HCT116 (cell line): ENCODE measurements at regions not wholly inside any gene's neighbourhood (a gene's known extent, or its start where the extent isn't known, plus 50 kb on each side); places are given as distances from the start of the nearest gene placed in this dataset.

Experiments
- ATAC-seq: fragments of 200-7000 bp; cut with Tn5 transposase; 2 replicates; pipeline ENCODE4 v1.9.1; 2020; ENCODE audit warnings: mild to moderate bottlenecking, moderate library complexity
- BruUV-seq: library from RNA; stranded (reverse); fragments of 400-500 nt; replicated peaks from 2 replicates; lab custom pipeline; 2021; lab: Mats Ljungman, UMichigan
- CTCF ChIA-PET: fragments of 300-600 bp; sonication (Branson Sonifier 250); formaldehyde crosslinking; loops from one replicate; lab custom pipeline; 2021; ENCODE audit warnings: antibody characterized with exemption; lab: Charles Lee
- POLR2A ChIA-PET: fragments of 300-600, 350-600 bp; sonication (Branson Sonifier 250); formaldehyde crosslinking; loops from one replicate; lab custom pipeline; 2021; ENCODE audit warnings: antibody characterized with exemption; lab: Charles Lee
- RAD21 ChIA-PET, 2 experiments: fragments of 300-600 bp; sonication (Branson Sonifier 250); formaldehyde crosslinking; loops; one replicate each; lab custom pipeline; 2023; ENCODE audit warnings: low total read pairs in 2 of 2; ENCODE audit not compliant: uncharacterized antibody in 2 of 2, unreplicated experiment in 2 of 2, low non-redundant PET in 1 of 2; lab: Charles Lee
- DNase-seq: peaks from one replicate; pipeline ENCODE4 v3.0.0-alpha.2; 2010; ENCODE audit warnings: low read depth, low spot score
- H2AFZ ChIP-seq: fragments of 200-600 bp; shearing (Covaris generic), sonication (generic); 2 replicates; pipeline ENCODE4 v1.6.1; 2017; ENCODE audit warnings: low read depth, mixed run types, mixed read lengths, antibody characterized with exemption, low read length; ENCODE audit not compliant: poor library complexity, severe bottlenecking
- H3K27ac ChIP-seq: 2 replicates; pipeline ENCODE4 v1.5.1; 2012; ENCODE audit warnings: low read depth, low read length
- H3K27me3 ChIP-seq: fragments of 200-600 bp; sonication (generic); 2 replicates; pipeline ENCODE4 v1.6.1; 2016; ENCODE audit warnings: mixed run types, low read length, mixed read lengths; ENCODE audit not compliant: insufficient read depth
- H3K36me3 ChIP-seq, 2 experiments: fragments of 200-500 bp in 1 of 2; fragments of 200-600 bp in 1 of 2; sonication (Bioruptor generic) in 1 of 2; sonication (generic) in 1 of 2; 2 replicates each; pipeline versions ENCODE4 v1.5.1 to v1.6.1; 2014 to 2016; ENCODE audit warnings: low read length in 2 of 2, inconsistent platforms in 1 of 2, mixed read lengths in 1 of 2, mixed run types in 1 of 2; ENCODE audit not compliant: insufficient read depth in 2 of 2, control insufficient read depth in 1 of 2
- H3K4me1 ChIP-seq, 2 experiments: fragments of 200-600 bp in 1 of 2; sonication (generic) in 1 of 2; 2 replicates each; pipeline versions ENCODE4 v1.5.1 to v1.6.1; 2012 to 2017; ENCODE audit warnings: low read length in 2 of 2, inconsistent platforms in 1 of 2, mild to moderate bottlenecking in 1 of 2, mixed read lengths in 1 of 2, mixed run types in 1 of 2, moderate library complexity in 1 of 2; ENCODE audit not compliant: insufficient read depth in 2 of 2, control insufficient read depth in 1 of 2
- H3K4me2 ChIP-seq: fragments of 200-600 bp; sonication (generic); 2 replicates; pipeline ENCODE4 v1.6.1; 2017; ENCODE audit warnings: mixed run types, low read length, mixed read lengths
- H3K4me3 ChIP-seq, 2 experiments: fragments of 200-600 bp in 1 of 2; sonication (generic) in 1 of 2; replicated peaks in 1 of 2; 2 replicates each; pipeline ENCODE4 v1.5.1; 2011 to 2016; ENCODE audit warnings: low read length in 2 of 2, control low read depth in 1 of 2, low read depth in 1 of 2, mild to moderate bottlenecking in 1 of 2, mixed read lengths in 1 of 2, mixed run types in 1 of 2
- H3K79me2 ChIP-seq: fragments of 200-600 bp; sonication (generic); 2 replicates; pipeline ENCODE4 v1.6.1; 2017; ENCODE audit warnings: mild to moderate bottlenecking, mixed run types, low read length, moderate library complexity, mixed read lengths; ENCODE audit not compliant: insufficient read depth
- H3K9ac ChIP-seq: fragments of 200-600 bp; sonication (generic); 2 replicates; pipeline ENCODE4 v1.6.1; 2016; ENCODE audit warnings: low read length, mixed read lengths
- H3K9me2 ChIP-seq: fragments of 200-600 bp; sonication (generic), shearing (Covaris generic); 2 replicates; pipeline ENCODE4 v1.6.1; 2017; ENCODE audit warnings: mixed run types, mild to moderate bottlenecking, moderate library complexity; ENCODE audit not compliant: insufficient read depth
- H3K9me3 ChIP-seq, 2 experiments: fragments of 200-500 bp in 1 of 2; fragments of 200-600 bp in 1 of 2; sonication (Bioruptor generic) in 1 of 2; sonication (generic) in 1 of 2; 2 replicates each; pipeline ENCODE4 v1.6.1; 2014 to 2017; ENCODE audit warnings: low read length in 2 of 2, mixed read lengths in 2 of 2, inconsistent platforms in 1 of 2, low read depth in 1 of 2, mild to moderate bottlenecking in 1 of 2, mixed run types in 1 of 2, moderate library complexity in 1 of 2; ENCODE audit not compliant: control insufficient read depth in 1 of 2, insufficient read depth in 1 of 2
- H4K20me1 ChIP-seq: fragments of 200-600 bp; sonication (generic), shearing (Covaris generic); 2 replicates; pipeline ENCODE4 v1.6.1; 2017; ENCODE audit warnings: mixed run types, mild to moderate bottlenecking, moderate library complexity; ENCODE audit not compliant: insufficient read depth
- CEBPB ChIP-seq: IDR thresholded peaks from 2 replicates; pipeline ENCODE4 v1.6.1; 2012; ENCODE audit warnings: low read depth
- EZH2 ChIP-seq: fragments of 200-600 bp; sonication (generic); IDR thresholded peaks from 2 replicates; pipeline ENCODE4 v1.6.1; 2017; ENCODE audit warnings: antibody characterized with exemption, mixed run types
- EZH2phosphoT487 ChIP-seq: fragments of 200-600 bp; IDR thresholded peaks from 2 replicates; pipeline ENCODE4 v1.6.1; 2018; ENCODE audit warnings: antibody characterized with exemption, borderline replicate concordance
- FOSL1 ChIP-seq: IDR thresholded peaks from 2 replicates; pipeline ENCODE4 v1.6.1; 2012; ENCODE audit warnings: low read depth
- POLR2A ChIP-seq: IDR thresholded peaks from 2 replicates; pipeline ENCODE4 v1.7.0; 2011; ENCODE audit warnings: borderline replicate concordance; ENCODE audit not compliant: insufficient read depth, insufficient read length; ENCODE audit errors: extremely low read depth
- POLR2AphosphoS5 ChIP-seq: IDR thresholded peaks from 2 replicates; pipeline ENCODE4 v1.6.1; 2011; ENCODE audit warnings: mild to moderate bottlenecking, low read depth, low read length, moderate library complexity
- SIN3A ChIP-seq: IDR thresholded peaks from 2 replicates; pipeline ENCODE4 v1.6.1; 2012; ENCODE audit warnings: low read depth
- SP1 ChIP-seq: IDR thresholded peaks from 2 replicates; pipeline ENCODE4 v1.6.1; 2012; ENCODE audit warnings: low read depth
- TCF7L2 ChIP-seq: IDR thresholded peaks from 2 replicates; pipeline ENCODE4 v1.7.0; 2011; ENCODE audit warnings: borderline replicate concordance, inconsistent platforms; ENCODE audit not compliant: insufficient read depth, insufficient read length; ENCODE audit errors: extremely low read depth
- ZFX ChIP-seq: fragments of 450-650 bp; IDR thresholded peaks from 2 replicates; pipeline ENCODE4 v1.6.1; 2017
- ZNF274 ChIP-seq: fragments of 200-500 bp; sonication (Bioruptor generic); IDR thresholded peaks from 2 replicates; pipeline ENCODE4 v1.6.1; 2014; ENCODE audit warnings: mild to moderate bottlenecking, low read depth, low read length, inconsistent platforms
- intact Hi-C: fragments of 100-400 bp; cut with micrococcal nuclease; formaldehyde crosslinking; loops from 2 replicates; pipeline ENCODE4 v1.10.0; 2022
- TF ChIP-seq, protein P1 (sequence below): IDR thresholded peaks from 2 replicates; pipeline ENCODE4 v1.6.1; 2012; ENCODE audit warnings: low read depth
- TF ChIP-seq, protein P2 (sequence below): IDR thresholded peaks from 2 replicates; pipeline ENCODE4 v1.6.1; 2012
- TF ChIP-seq, protein P3 (sequence below), 3 experiments: fragments of 200-600 bp in 1 of 3; sonication (generic) in 1 of 3; IDR thresholded peaks in 2 of 3; conservative IDR thresholded peaks in 1 of 3; 2 replicates each; pipeline ENCODE4 v1.5.1; 2012 to 2017; ENCODE audit warnings: low read depth in 2 of 3, low read length in 2 of 3, antibody characterized with exemption in 1 of 3, borderline replicate concordance in 1 of 3, control low read depth in 1 of 3, mild to moderate bottlenecking in 1 of 3, mixed read lengths in 1 of 3, mixed run types in 1 of 3, moderate library complexity in 1 of 3; ENCODE audit not compliant: insufficient read depth in 1 of 3
- TF ChIP-seq, protein P4 (sequence below): IDR thresholded peaks from 2 replicates; pipeline ENCODE4 v1.6.1; 2011; ENCODE audit warnings: mild to moderate bottlenecking, low read length, moderate library complexity; ENCODE audit not compliant: insufficient replicate concordance; ENCODE audit errors: extremely low read depth

GRCh38 chr2:65786007-65786717, 353.8 kb upstream of the SPRED2 start (continued):
- TF ChIP-seq, protein P1, sequence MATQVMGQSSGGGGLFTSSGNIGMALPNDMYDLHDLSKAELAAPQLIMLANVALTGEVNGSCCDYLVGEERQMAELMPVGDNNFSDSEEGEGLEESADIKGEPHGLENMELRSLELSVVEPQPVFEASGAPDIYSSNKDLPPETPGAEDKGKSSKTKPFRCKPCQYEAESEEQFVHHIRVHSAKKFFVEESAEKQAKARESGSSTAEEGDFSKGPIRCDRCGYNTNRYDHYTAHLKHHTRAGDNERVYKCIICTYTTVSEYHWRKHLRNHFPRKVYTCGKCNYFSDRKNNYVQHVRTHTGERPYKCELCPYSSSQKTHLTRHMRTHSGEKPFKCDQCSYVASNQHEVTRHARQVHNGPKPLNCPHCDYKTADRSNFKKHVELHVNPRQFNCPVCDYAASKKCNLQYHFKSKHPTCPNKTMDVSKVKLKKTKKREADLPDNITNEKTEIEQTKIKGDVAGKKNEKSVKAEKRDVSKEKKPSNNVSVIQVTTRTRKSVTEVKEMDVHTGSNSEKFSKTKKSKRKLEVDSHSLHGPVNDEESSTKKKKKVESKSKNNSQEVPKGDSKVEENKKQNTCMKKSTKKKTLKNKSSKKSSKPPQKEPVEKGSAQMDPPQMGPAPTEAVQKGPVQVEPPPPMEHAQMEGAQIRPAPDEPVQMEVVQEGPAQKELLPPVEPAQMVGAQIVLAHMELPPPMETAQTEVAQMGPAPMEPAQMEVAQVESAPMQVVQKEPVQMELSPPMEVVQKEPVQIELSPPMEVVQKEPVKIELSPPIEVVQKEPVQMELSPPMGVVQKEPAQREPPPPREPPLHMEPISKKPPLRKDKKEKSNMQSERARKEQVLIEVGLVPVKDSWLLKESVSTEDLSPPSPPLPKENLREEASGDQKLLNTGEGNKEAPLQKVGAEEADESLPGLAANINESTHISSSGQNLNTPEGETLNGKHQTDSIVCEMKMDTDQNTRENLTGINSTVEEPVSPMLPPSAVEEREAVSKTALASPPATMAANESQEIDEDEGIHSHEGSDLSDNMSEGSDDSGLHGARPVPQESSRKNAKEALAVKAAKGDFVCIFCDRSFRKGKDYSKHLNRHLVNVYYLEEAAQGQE = no peak
- no peak for TF ChIP-seq CEBPB
- no peak for TF ChIP-seq EZH2
- TF ChIP-seq TCF7L2 = no peak
- TF ChIP-seq ZFX = no peak
- no peak for TF ChIP-seq EZH2phosphoT487
- no peak for TF ChIP-seq POLR2A
- TF ChIP-seq, protein P2, sequence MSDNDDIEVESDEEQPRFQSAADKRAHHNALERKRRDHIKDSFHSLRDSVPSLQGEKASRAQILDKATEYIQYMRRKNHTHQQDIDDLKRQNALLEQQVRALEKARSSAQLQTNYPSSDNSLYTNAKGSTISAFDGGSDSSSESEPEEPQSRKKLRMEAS = no peak
- TF ChIP-seq ZNF274 = no peak
- no peak for TF ChIP-seq FOSL1

DNA sequence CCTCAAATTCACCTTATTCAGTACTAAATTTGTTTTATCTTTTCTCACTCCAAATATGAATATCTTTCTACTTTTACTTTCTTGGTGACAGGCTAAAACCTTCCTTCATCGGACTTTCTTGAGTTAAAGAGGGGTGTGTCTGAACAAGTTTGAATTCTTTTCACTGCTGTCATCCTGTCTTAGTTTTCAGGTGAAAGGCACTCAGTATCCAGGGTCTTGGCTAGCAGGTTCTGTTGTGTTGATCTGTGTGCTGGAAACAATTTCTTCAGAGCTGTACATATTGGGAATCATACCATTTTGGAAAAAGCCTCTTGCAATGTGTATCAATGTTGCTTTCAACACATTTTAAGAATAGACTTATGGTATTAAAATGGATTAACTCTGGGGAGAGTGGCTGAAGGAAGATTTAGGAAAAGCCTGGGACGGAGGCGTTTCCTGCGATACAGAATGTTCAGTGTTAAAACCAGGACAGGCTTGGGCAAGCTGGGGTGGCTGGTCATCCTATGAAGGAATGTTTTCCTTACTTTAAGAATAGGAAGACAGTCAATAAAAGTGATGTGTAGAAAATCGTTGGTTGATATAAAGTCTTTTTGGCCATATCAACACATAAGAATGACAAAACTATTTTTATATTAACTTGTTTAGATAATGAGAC, 350.7 kb upstream of the SPRED2 start:
- H3K9me2 ChIP-seq = no peaks in the 10 kb centered on the region
- no peaks in the 10 kb centered on the region for H4K20me1 ChIP-seq
- H3K9ac ChIP-seq = no peak overlapping the region
- no TSS peak for BruUV-seq
- TF ChIP-seq CEBPB (no peak), EZH2 (no peak), SP1 (no peak), EZH2phosphoT487 (no peak), POLR2AphosphoS5 (no peak), SIN3A (no peak)
- TF ChIP-seq, protein P3, sequence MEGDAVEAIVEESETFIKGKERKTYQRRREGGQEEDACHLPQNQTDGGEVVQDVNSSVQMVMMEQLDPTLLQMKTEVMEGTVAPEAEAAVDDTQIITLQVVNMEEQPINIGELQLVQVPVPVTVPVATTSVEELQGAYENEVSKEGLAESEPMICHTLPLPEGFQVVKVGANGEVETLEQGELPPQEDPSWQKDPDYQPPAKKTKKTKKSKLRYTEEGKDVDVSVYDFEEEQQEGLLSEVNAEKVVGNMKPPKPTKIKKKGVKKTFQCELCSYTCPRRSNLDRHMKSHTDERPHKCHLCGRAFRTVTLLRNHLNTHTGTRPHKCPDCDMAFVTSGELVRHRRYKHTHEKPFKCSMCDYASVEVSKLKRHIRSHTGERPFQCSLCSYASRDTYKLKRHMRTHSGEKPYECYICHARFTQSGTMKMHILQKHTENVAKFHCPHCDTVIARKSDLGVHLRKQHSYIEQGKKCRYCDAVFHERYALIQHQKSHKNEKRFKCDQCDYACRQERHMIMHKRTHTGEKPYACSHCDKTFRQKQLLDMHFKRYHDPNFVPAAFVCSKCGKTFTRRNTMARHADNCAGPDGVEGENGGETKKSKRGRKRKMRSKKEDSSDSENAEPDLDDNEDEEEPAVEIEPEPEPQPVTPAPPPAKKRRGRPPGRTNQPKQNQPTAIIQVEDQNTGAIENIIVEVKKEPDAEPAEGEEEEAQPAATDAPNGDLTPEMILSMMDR (IDR thresholded peaks at IDR 0.05 in 2 of 3, conservative IDR thresholded peaks at IDR 0.05 in 1 of 3; ENCODE audit: borderline replicate concordance in 1 of 3, insufficient read depth in 1 of 3, low read depth in 2 of 3, low read length in 2 of 3) = no peak
- TF ChIP-seq, protein P4, sequence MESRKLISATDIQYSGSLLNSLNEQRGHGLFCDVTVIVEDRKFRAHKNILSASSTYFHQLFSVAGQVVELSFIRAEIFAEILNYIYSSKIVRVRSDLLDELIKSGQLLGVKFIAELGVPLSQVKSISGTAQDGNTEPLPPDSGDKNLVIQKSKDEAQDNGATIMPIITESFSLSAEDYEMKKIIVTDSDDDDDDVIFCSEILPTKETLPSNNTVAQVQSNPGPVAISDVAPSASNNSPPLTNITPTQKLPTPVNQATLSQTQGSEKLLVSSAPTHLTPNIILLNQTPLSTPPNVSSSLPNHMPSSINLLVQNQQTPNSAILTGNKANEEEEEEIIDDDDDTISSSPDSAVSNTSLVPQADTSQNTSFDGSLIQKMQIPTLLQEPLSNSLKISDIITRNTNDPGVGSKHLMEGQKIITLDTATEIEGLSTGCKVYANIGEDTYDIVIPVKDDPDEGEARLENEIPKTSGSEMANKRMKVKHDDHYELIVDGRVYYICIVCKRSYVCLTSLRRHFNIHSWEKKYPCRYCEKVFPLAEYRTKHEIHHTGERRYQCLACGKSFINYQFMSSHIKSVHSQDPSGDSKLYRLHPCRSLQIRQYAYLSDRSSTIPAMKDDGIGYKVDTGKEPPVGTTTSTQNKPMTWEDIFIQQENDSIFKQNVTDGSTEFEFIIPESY = no peak
- TF ChIP-seq, protein P2 = no peak
- H2AFZ ChIP-seq = no peak overlapping the region
- no peaks in the 10 kb centered on the region for H3K4me1 ChIP-seq
- peaks cover 58% of the 10 kb centered on the region for H3K27me3 ChIP-seq
- RAD21 ChIA-PET = no interaction called here
- no peaks in the 10 kb centered on the region for H3K9me3 ChIP-seq
- no peak for ATAC-seq
- no peak overlapping the region for H3K27ac ChIP-seq
- intact Hi-C loops = no loop called here
- H3K4me3 ChIP-seq = no peak overlapping the region
- CTCF ChIA-PET = no interaction called here
- no peak overlapping the region for H3K4me2 ChIP-seq
- DNase-seq = no peak
- POLR2A ChIA-PET = no interaction called here
- no peaks in the 10 kb centered on the region for H3K79me2 ChIP-seq
- no peaks in the 10 kb centered on the region for H3K36me3 ChIP-seq
